H9 (cell line): ENCODE measurements at regions not wholly inside any gene's neighbourhood (a gene's known extent, or its start where the extent isn't known, plus 50 kb on each side); places are given as distances from the start of the nearest gene placed in this dataset.

Source experiments
- DNase-seq: peaks from one replicate; pipeline ENCODE4 v3.0.0-alpha.2; 2017
- H2AFZ ChIP-seq: one replicate; pipeline ENCODE4 v1.6.1; 2013; ENCODE audit warnings: mild to moderate bottlenecking, low read length, control low read depth, moderate library complexity
- H2AK5ac ChIP-seq: 2 replicates; pipeline ENCODE4 v1.6.1; 2013; ENCODE audit warnings: low read length, control low read depth, mixed read lengths; ENCODE audit not compliant: insufficient read length
- H2BK120ac ChIP-seq: one replicate; pipeline ENCODE4 v1.6.1; 2013; ENCODE audit warnings: low read depth, mild to moderate bottlenecking, low read length, control low read depth, inconsistent platforms; ENCODE audit not compliant: poor library complexity, severe bottlenecking
- H2BK12ac ChIP-seq: 2 replicates; pipeline ENCODE4 v1.6.1; 2013; ENCODE audit warnings: low read length, control low read depth, mixed read lengths, low read depth; ENCODE audit not compliant: insufficient read length
- H2BK15ac ChIP-seq: 2 replicates; pipeline ENCODE4 v1.6.1; 2013; ENCODE audit warnings: low read depth, low read length, control low read depth
- H2BK20ac ChIP-seq: one replicate; pipeline ENCODE4 v1.6.1; 2013; ENCODE audit warnings: low read depth, mild to moderate bottlenecking, low read length, control low read depth, inconsistent platforms; ENCODE audit not compliant: poor library complexity, severe bottlenecking
- H2BK5ac ChIP-seq: 2 replicates; pipeline ENCODE4 v1.6.1; 2013; ENCODE audit warnings: low read length, control low read depth, mixed read lengths; ENCODE audit not compliant: insufficient read length
- H3K14ac ChIP-seq: 2 replicates; pipeline ENCODE4 v1.6.1; 2013; ENCODE audit warnings: low read length, control low read depth; ENCODE audit not compliant: insufficient read depth
- H3K18ac ChIP-seq: 2 replicates; pipeline ENCODE4 v1.6.1; 2013; ENCODE audit warnings: low read depth, mild to moderate bottlenecking, mixed read lengths, low read length, control low read depth; ENCODE audit not compliant: insufficient read length
- H3K23ac ChIP-seq: 2 replicates; pipeline ENCODE4 v1.6.1; 2013; ENCODE audit warnings: low read length, control low read depth, mixed read lengths, low read depth; ENCODE audit not compliant: insufficient read length
- H3K23me2 ChIP-seq: 2 replicates; pipeline ENCODE4 v1.6.1; 2013; ENCODE audit warnings: low read depth, mild to moderate bottlenecking, mixed read lengths, low read length, control low read depth; ENCODE audit not compliant: insufficient read length, poor library complexity, severe bottlenecking
- H3K27ac ChIP-seq: 2 replicates; pipeline ENCODE4 v1.5.1; 2013; ENCODE audit warnings: low read length, control low read depth, mixed read lengths, low read depth; ENCODE audit not compliant: insufficient read length
- H3K27me3 ChIP-seq: 2 replicates; pipeline ENCODE4 v1.6.1; 2013; ENCODE audit warnings: low read length, control low read depth, inconsistent platforms; ENCODE audit not compliant: insufficient read depth
- H3K4ac ChIP-seq: 2 replicates; pipeline ENCODE4 v1.6.1; 2013; ENCODE audit warnings: low read depth, mild to moderate bottlenecking, control low read depth, inconsistent platforms, low read length, moderate library complexity
- H3K4me1 ChIP-seq: 2 replicates; pipeline ENCODE4 v1.6.1; 2013; ENCODE audit warnings: low read length, control low read depth, inconsistent platforms; ENCODE audit not compliant: insufficient read depth
- H3K4me2 ChIP-seq: 2 replicates; pipeline ENCODE4 v1.6.1; 2013; ENCODE audit warnings: low read length, control low read depth, mixed read lengths; ENCODE audit not compliant: insufficient read length, insufficient read depth
- H3K56ac ChIP-seq: 2 replicates; pipeline ENCODE4 v1.6.1; 2013; ENCODE audit warnings: low read depth, mild to moderate bottlenecking, mixed read lengths, low read length, control low read depth; ENCODE audit not compliant: insufficient read length
- H3K79me1 ChIP-seq: 2 replicates; pipeline ENCODE4 v1.6.1; 2013; ENCODE audit warnings: low read depth, mild to moderate bottlenecking, moderate library complexity, low read length, control low read depth, inconsistent platforms; ENCODE audit not compliant: insufficient read depth, poor library complexity, severe bottlenecking
- H3K79me2 ChIP-seq: 2 replicates; pipeline ENCODE4 v1.6.1; 2013; ENCODE audit warnings: low read length, control low read depth, inconsistent platforms; ENCODE audit not compliant: insufficient read depth
- H3K9ac ChIP-seq: 2 replicates; pipeline ENCODE4 v1.6.1; 2013; ENCODE audit warnings: low read length, control low read depth, mixed read lengths; ENCODE audit not compliant: insufficient read length; ENCODE audit errors: extremely low read depth
- H3K9me3 ChIP-seq: one replicate; pipeline ENCODE4 v1.6.1; 2013; ENCODE audit warnings: low read depth, low read length, inconsistent platforms; ENCODE audit not compliant: control insufficient read depth
- H3T11ph ChIP-seq: one replicate; pipeline ENCODE4 v1.6.1; 2013; ENCODE audit warnings: mild to moderate bottlenecking, low read length, control low read depth, inconsistent platforms
- H4K20me1 ChIP-seq: one replicate; pipeline ENCODE4 v1.6.1; 2013; ENCODE audit not compliant: control insufficient read depth, insufficient read length, insufficient read depth
- H4K5ac ChIP-seq: 2 replicates; pipeline ENCODE4 v1.6.1; 2013; ENCODE audit warnings: low read depth, mild to moderate bottlenecking, mixed read lengths, low read length, control low read depth; ENCODE audit not compliant: insufficient read length
- H4K8ac ChIP-seq: replicated peaks from 2 replicates; pipeline ENCODE4 v1.6.1; 2013; ENCODE audit warnings: low read length, control low read depth, mixed read lengths, low read depth; ENCODE audit not compliant: insufficient read length
- H4K91ac ChIP-seq: 2 replicates; pipeline ENCODE4 v1.6.1; 2013; ENCODE audit warnings: low read depth, mild to moderate bottlenecking, moderate library complexity, mixed read lengths, low read length, control low read depth; ENCODE audit not compliant: insufficient read length
- H3K27ac Mint-ChIP-seq, 3 experiments: 2 replicates in 2 of 3; 3 replicates in 1 of 3; pipeline ENCODE4 v1.8.0; 2020 to 2021; ENCODE audit warnings: mixed read lengths in 3 of 3, mild to moderate bottlenecking in 1 of 3, moderate library complexity in 1 of 3
- H3K27me3 Mint-ChIP-seq: 2 replicates; pipeline ENCODE4 v1.8.0; 2021; ENCODE audit warnings: low read depth, mild to moderate bottlenecking, moderate library complexity, mixed read lengths
- H3K36me3 Mint-ChIP-seq, 3 experiments: 2 replicates in 2 of 3; 3 replicates in 1 of 3; pipeline ENCODE4 v1.8.0; 2020 to 2021; ENCODE audit warnings: low read depth in 3 of 3, mixed read lengths in 3 of 3; ENCODE audit not compliant: insufficient read depth in 1 of 3
- H3K4me1 Mint-ChIP-seq, 2 experiments: 2 replicates each; pipeline ENCODE4 v1.8.0; 2020; ENCODE audit warnings: mixed read lengths in 2 of 2
- H3K4me3 Mint-ChIP-seq, 2 experiments: 2 replicates in 1 of 2; 3 replicates in 1 of 2; pipeline ENCODE4 v1.8.0; 2020 to 2021; ENCODE audit warnings: mild to moderate bottlenecking in 2 of 2, mixed read lengths in 2 of 2, moderate library complexity in 1 of 2
- H3K9me3 Mint-ChIP-seq, 2 experiments: 2 replicates in 1 of 2; 3 replicates in 1 of 2; pipeline ENCODE4 v1.8.0; 2020; ENCODE audit warnings: mild to moderate bottlenecking in 2 of 2, mixed read lengths in 2 of 2, moderate library complexity in 1 of 2
- CTCF ChIP-seq: fragments of 200-600 bp; sonication (generic); conservative IDR thresholded peaks from 3 replicates; pipeline ENCODE4 v1.8.0; 2021; ENCODE audit warnings: antibody characterized with exemption, mild to moderate bottlenecking
- WGBS: extraction: QIAGEN DNeasy Blood & Tissue Kit; methylation state at CpG from one replicate; pipeline ENCODE4 v1.1.7; 2013; ENCODE audit warnings: missing lambda C conversion rate, low lambda C conversion rate, mixed read lengths; ENCODE audit not compliant: insufficient read length; ENCODE audit errors: extremely low coverage; 5-methylcytosine and 5-hydroxymethylcytosine counted together

DNA sequence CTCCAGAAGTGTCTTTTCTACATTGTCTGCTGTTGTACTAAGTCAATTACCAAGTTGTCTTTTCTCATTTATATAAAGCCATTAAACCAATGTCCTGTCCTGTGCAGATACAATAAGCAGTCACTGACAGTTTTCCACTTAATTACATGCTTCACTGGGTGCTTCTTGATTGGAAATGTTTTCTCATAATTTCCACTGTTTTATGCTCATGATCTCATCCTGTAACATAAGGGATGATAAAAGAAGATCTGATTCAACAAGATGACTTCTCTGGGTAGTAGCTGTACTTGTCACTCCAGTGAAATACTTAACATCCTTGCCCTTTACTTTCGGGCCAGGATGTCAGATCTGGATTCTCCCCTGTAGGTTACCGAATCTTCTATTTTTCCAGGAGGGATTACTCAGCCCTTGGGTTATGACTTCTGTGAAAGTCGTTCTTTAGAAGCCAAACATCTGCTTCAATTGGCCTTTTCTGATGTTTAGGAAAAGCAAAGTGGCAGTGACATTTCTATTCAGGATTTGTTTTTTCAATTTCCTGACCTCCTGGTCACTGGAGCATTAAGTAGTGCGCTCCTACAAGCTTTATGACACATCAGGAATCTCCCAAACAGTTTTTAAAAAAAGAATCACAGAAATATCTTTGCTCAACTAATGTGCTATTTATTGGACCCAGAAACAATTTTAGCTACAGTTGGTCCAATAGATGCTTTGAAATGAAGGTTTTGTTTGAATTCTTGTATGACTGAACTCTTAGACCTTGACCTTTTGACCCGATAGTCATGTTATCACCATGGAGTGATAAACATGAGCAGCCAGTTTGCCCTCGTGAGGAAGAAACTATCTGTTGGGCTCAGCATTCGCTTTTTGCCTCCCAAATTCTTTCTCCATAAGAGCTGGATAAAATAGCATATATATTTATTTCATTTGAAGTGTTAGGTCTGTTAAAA, 234.5 kb upstream of the SSTR1 start:
- Histone ChIP-seq H4K5ac (no peak overlapping the region), H3K9me3 (no peaks in the 10 kb centered on the region), H3K79me1 (no peaks in the 10 kb centered on the region), H3T11ph (no peak overlapping the region), H3K14ac (no peak overlapping the region), H2BK5ac (no peak overlapping the region), H3K23me2 (no peaks in the 10 kb centered on the region), H4K8ac (no peak overlapping the region), H3K23ac (no peak overlapping the region), H3K9ac (no peak overlapping the region), H3K56ac (no peak overlapping the region), H4K20me1 (no peaks in the 10 kb centered on the region), H3K18ac (no peak overlapping the region), H3K4me1 (0 out of 2 replicates have a peak, but pooled peaks cover 7% of the 10 kb centered on the region), H2BK12ac (no peak overlapping the region), H3K4me2 (no peak overlapping the region), H3K27ac (no peak overlapping the region), H2BK120ac (no peak overlapping the region), H4K91ac (no peak overlapping the region), H3K27me3 (no peaks in the 10 kb centered on the region; the same call in 1 of the 2 replicates), H2BK15ac (no peak overlapping the region), H2AFZ (no peak overlapping the region), H2AK5ac (no peak overlapping the region), H3K79me2 (no peaks in the 10 kb centered on the region), H2BK20ac (no peak overlapping the region), H3K4ac (no peak overlapping the region)
- Mint-ChIP-seq H3K27me3 (peaks cover 27% of the 10 kb centered on the region), H3K9me3 (no peaks in the 10 kb centered on the region; a peak in 1 of 5 replicates), H3K36me3 (peaks cover 0 to 1% (median 0%) of the 10 kb centered on the region in 3 experiments; a peak in 1 of 7 replicates), H3K27ac (no peak overlapping the region), H3K4me3 (no peak overlapping the region), H3K4me1 (peaks cover 4 to 6% of the 10 kb centered on the region in 2 experiments)
- no peak for TF ChIP-seq CTCF
- no peak for DNase-seq
- WGBS, result no CpG with 5 or more reads among the region's 7 CpGs
